ENCODE measurements at regions not wholly inside any gene's neighbourhood (a gene's known extent, or its start where the extent isn't known, plus 50 kb on each side); places are given as distances from the start of the nearest gene placed in this dataset.

DNA sequence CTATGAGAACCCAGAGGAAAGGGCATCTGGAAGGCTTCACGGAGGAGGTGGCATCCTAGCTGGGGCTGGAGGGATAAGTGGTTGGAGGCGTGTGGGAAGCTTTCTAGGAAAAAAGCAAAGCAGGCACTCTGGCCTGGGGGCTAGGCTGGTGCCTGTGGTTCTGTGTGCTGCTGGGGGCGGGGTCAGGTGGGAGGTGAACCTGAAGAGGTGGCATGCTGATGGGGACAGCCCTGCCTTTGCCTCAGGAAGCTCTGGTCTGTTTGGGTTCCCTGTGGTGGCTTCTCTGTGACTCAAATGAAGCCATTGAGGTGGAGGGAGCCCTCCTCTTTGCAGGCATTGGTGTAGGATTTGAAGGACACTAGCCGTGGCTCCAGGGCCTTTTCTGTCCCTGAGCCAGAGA, 221.6 kb upstream of the POU3F1 start:
- H3K4me2 ChIP-seq (ENCODE audit: low read length): no peak overlapping the region
- no peaks in the 10 kb centered on the region for H3K79me2 ChIP-seq (ENCODE audit: insufficient read depth, low read length)
- H3K4me1 ChIP-seq (ENCODE audit: control insufficient read depth in 1 of 2, insufficient read depth in 2 of 2, low read length in 2 of 2): peaks cover 0 to 2% of the 10 kb centered on the region in 2 experiments; a peak in 1 of 4 replicates
- H2AFZ ChIP-seq (ENCODE audit: low read depth, low read length, poor library complexity, severe bottlenecking): no peak overlapping the region
- POLR2A ChIA-PET: no interaction called here
- no peak overlapping the region for H3K27ac ChIP-seq (ENCODE audit: low read depth, low read length)
- DNase-seq (ENCODE audit: low read depth, low spot score): no peak
- H3K9me2 ChIP-seq (ENCODE audit: insufficient read depth): no peaks in the 10 kb centered on the region
- ATAC-seq: no peak
- CTCF ChIA-PET: no interaction called here
- no peaks in the 10 kb centered on the region for H3K36me3 ChIP-seq (ENCODE audit: control insufficient read depth in 1 of 2, insufficient read depth in 2 of 2, low read length in 2 of 2)
- no TSS peak for BruUV-seq (replicated peaks)
- H3K9me3 ChIP-seq (ENCODE audit: control insufficient read depth in 1 of 2, insufficient read depth in 1 of 2, low read depth in 1 of 2, low read length in 2 of 2): no peaks in the 10 kb centered on the region
- TF ChIP-seq EZH2 (IDR thresholded peaks at IDR 0.05) (no peak), RAD21 (IDR thresholded peaks at IDR 0.05; ENCODE audit: low read depth) (no peak), SRF (IDR thresholded peaks at IDR 0.05; ENCODE audit: low read depth) (no peak), SIN3A (IDR thresholded peaks at IDR 0.05; ENCODE audit: low read depth) (no peak), FOSL1 (IDR thresholded peaks at IDR 0.05; ENCODE audit: low read depth) (no peak), TCF7L2 (IDR thresholded peaks at IDR 0.05; ENCODE audit: borderline replicate concordance, extremely low read depth, insufficient read depth, insufficient read length) (no peak), ZFX (IDR thresholded peaks at IDR 0.05) (no peak), YY1 (IDR thresholded peaks at IDR 0.05; ENCODE audit: extremely low read depth, insufficient replicate concordance, low read depth, low read length) (no peak), JUND (IDR thresholded peaks at IDR 0.05) (no peak), EGR1 (IDR thresholded peaks at IDR 0.05; ENCODE audit: low read depth) (no peak), SP1 (IDR thresholded peaks at IDR 0.05; ENCODE audit: low read depth) (no peak), POLR2AphosphoS5 (IDR thresholded peaks at IDR 0.05; ENCODE audit: low read depth, low read length) (no peak), CEBPB (IDR thresholded peaks at IDR 0.05; ENCODE audit: low read depth) (no peak)
- TF ChIP-seq, protein P1, sequence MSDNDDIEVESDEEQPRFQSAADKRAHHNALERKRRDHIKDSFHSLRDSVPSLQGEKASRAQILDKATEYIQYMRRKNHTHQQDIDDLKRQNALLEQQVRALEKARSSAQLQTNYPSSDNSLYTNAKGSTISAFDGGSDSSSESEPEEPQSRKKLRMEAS (IDR thresholded peaks at IDR 0.05): no peak
- TF ChIP-seq, protein P2, sequence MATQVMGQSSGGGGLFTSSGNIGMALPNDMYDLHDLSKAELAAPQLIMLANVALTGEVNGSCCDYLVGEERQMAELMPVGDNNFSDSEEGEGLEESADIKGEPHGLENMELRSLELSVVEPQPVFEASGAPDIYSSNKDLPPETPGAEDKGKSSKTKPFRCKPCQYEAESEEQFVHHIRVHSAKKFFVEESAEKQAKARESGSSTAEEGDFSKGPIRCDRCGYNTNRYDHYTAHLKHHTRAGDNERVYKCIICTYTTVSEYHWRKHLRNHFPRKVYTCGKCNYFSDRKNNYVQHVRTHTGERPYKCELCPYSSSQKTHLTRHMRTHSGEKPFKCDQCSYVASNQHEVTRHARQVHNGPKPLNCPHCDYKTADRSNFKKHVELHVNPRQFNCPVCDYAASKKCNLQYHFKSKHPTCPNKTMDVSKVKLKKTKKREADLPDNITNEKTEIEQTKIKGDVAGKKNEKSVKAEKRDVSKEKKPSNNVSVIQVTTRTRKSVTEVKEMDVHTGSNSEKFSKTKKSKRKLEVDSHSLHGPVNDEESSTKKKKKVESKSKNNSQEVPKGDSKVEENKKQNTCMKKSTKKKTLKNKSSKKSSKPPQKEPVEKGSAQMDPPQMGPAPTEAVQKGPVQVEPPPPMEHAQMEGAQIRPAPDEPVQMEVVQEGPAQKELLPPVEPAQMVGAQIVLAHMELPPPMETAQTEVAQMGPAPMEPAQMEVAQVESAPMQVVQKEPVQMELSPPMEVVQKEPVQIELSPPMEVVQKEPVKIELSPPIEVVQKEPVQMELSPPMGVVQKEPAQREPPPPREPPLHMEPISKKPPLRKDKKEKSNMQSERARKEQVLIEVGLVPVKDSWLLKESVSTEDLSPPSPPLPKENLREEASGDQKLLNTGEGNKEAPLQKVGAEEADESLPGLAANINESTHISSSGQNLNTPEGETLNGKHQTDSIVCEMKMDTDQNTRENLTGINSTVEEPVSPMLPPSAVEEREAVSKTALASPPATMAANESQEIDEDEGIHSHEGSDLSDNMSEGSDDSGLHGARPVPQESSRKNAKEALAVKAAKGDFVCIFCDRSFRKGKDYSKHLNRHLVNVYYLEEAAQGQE (IDR thresholded peaks at IDR 0.05; ENCODE audit: low read depth): no peak
- TF ChIP-seq, protein P3, sequence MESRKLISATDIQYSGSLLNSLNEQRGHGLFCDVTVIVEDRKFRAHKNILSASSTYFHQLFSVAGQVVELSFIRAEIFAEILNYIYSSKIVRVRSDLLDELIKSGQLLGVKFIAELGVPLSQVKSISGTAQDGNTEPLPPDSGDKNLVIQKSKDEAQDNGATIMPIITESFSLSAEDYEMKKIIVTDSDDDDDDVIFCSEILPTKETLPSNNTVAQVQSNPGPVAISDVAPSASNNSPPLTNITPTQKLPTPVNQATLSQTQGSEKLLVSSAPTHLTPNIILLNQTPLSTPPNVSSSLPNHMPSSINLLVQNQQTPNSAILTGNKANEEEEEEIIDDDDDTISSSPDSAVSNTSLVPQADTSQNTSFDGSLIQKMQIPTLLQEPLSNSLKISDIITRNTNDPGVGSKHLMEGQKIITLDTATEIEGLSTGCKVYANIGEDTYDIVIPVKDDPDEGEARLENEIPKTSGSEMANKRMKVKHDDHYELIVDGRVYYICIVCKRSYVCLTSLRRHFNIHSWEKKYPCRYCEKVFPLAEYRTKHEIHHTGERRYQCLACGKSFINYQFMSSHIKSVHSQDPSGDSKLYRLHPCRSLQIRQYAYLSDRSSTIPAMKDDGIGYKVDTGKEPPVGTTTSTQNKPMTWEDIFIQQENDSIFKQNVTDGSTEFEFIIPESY (IDR thresholded peaks at IDR 0.05; ENCODE audit: extremely low read depth, insufficient replicate concordance, low read length): no peak
- no peaks in the 10 kb centered on the region for H4K20me1 ChIP-seq (ENCODE audit: insufficient read depth)
- intact Hi-C loops (cut with micrococcal nuclease): no loop called here
- H3K27me3 ChIP-seq (ENCODE audit: insufficient read depth, low read length): peaks cover 24% of the 10 kb centered on the region; the same call in 1 of the 2 replicates
- no peak overlapping the region for H3K4me3 ChIP-seq (replicated peaks in 1 of 2; ENCODE audit: low read depth in 1 of 2, low read length in 2 of 2)
- no peak overlapping the region for H3K9ac ChIP-seq (ENCODE audit: low read length)
- RAD21 ChIA-PET (ENCODE audit: low non-redundant PET in 1 of 2, low total read pairs in 2 of 2, uncharacterized antibody in 2 of 2, unreplicated experiment in 2 of 2): no interaction called here
